CD14-positive monocyte (primary cell): ENCODE measurements at regions not wholly inside any gene's neighbourhood (a gene's known extent, or its start where the extent isn't known, plus 50 kb on each side); places are given as distances from the start of the nearest gene placed in this dataset.

Experiments
- DNase-seq, 3 donors: peaks; one replicate each; pipeline ENCODE4 v3.0.0-alpha.2; 2011 to 2022
- H2AFZ ChIP-seq: 2 replicates; pipeline ENCODE4 v1.6.0; 2012; ENCODE audit warnings: mild to moderate bottlenecking, low read depth, low read length, inconsistent platforms; ENCODE audit not compliant: insufficient read depth, poor library complexity, severe bottlenecking
- H3K27ac ChIP-seq, 2 donors: 1 replicate in 1 of 2; 2 replicates in 1 of 2; pipeline ENCODE4 v1.5.1; 2012 to 2013; ENCODE audit warnings: low read length in 2 of 2, control low read depth in 1 of 2, inconsistent platforms in 1 of 2, low read depth in 1 of 2, mild to moderate bottlenecking in 1 of 2
- H3K27me3 ChIP-seq, 2 donors: one replicate each; pipeline versions ENCODE4 v1.6.0 to v1.6.1; 2011 to 2013; ENCODE audit warnings: low read length in 2 of 2; ENCODE audit not compliant: control insufficient read depth in 2 of 2, insufficient read depth in 2 of 2
- H3K36me3 ChIP-seq, 2 donors: replicated peaks in 1 of 2; 1 replicate in 1 of 2; 2 replicates in 1 of 2; pipeline versions ENCODE4 v1.5.1 to v1.6.1; 2012 to 2013; ENCODE audit warnings: low read length in 2 of 2, control low read depth in 1 of 2, inconsistent platforms in 1 of 2, mild to moderate bottlenecking in 1 of 2; ENCODE audit not compliant: insufficient read depth in 2 of 2, control insufficient read depth in 1 of 2
- H3K4me1 ChIP-seq, 2 donors: 1 replicate in 1 of 2; 2 replicates in 1 of 2; pipeline versions ENCODE4 v1.5.1 to v1.6.1; 2012 to 2013; ENCODE audit warnings: low read length in 2 of 2, control low read depth in 1 of 2, inconsistent platforms in 1 of 2, mild to moderate bottlenecking in 1 of 2, moderate library complexity in 1 of 2; ENCODE audit not compliant: insufficient read depth in 2 of 2, control insufficient read depth in 1 of 2
- H3K4me2 ChIP-seq: replicated peaks from 2 replicates; pipeline ENCODE3; 2012; ENCODE audit warnings: low read length, moderate library complexity, mild to moderate bottlenecking; ENCODE audit not compliant: poor library complexity, severe bottlenecking; ENCODE audit errors: extremely low read depth
- H3K4me3 ChIP-seq, 3 experiments: fragments of 200-600 bp in 1 of 3; sonication (generic) in 1 of 3; replicated peaks in 1 of 3; 1 replicate in 2 of 3; 2 replicates in 1 of 3; pipeline ENCODE4 v1.5.1; 2011 to 2013; ENCODE audit warnings: low read length in 3 of 3, mild to moderate bottlenecking in 3 of 3, control low read depth in 2 of 3, low read depth in 2 of 3, inconsistent platforms in 1 of 3, moderate library complexity in 1 of 3
- H3K79me2 ChIP-seq: 2 replicates; pipeline ENCODE4 v1.6.0; 2012; ENCODE audit warnings: mild to moderate bottlenecking, control low read depth, inconsistent platforms, low read length, moderate library complexity; ENCODE audit not compliant: insufficient read depth
- H3K9ac ChIP-seq: 2 replicates; pipeline ENCODE4 v1.6.0; 2017; ENCODE audit warnings: low read length, mild to moderate bottlenecking; ENCODE audit not compliant: insufficient read depth, poor library complexity, severe bottlenecking
- H3K9me3 ChIP-seq, 2 donors: replicated peaks in 1 of 2; 1 replicate in 1 of 2; 2 replicates in 1 of 2; pipeline versions ENCODE4 v1.5.1 to v1.6.1; 2012 to 2013; ENCODE audit warnings: low read length in 2 of 2, control low read depth in 1 of 2; ENCODE audit not compliant: control insufficient read depth in 1 of 2, insufficient read depth in 1 of 2
- H4K20me1 ChIP-seq: 2 replicates; pipeline ENCODE4 v1.6.0; 2012; ENCODE audit warnings: mild to moderate bottlenecking, low read length, control low read depth, moderate library complexity; ENCODE audit not compliant: insufficient read depth
- H3K27ac Mint-ChIP-seq, 7 donors: one replicate each; pipeline ENCODE4 v1.8.0; 2020; ENCODE audit warnings: mild to moderate bottlenecking in 7 of 7, mixed read lengths in 7 of 7, moderate library complexity in 6 of 7, inconsistent platforms in 2 of 7
- H3K27me3 Mint-ChIP-seq, 3 donors: one replicate each; pipeline ENCODE4 v1.8.0; 2021 to 2022; ENCODE audit warnings: low read depth in 3 of 3, mild to moderate bottlenecking in 3 of 3, mixed read lengths in 3 of 3, moderate library complexity in 3 of 3, inconsistent platforms in 1 of 3
- H3K36me3 Mint-ChIP-seq, 2 donors: one replicate each; pipeline ENCODE4 v1.8.0; 2020; ENCODE audit warnings: mixed read lengths in 2 of 2, inconsistent platforms in 1 of 2, mild to moderate bottlenecking in 1 of 2
- H3K4me1 Mint-ChIP-seq: one replicate; pipeline ENCODE4 v1.8.0; 2020; ENCODE audit warnings: mild to moderate bottlenecking, mixed read lengths
- H3K4me3 Mint-ChIP-seq, 2 donors: one replicate each; pipeline ENCODE4 v1.8.0; 2020; ENCODE audit warnings: mild to moderate bottlenecking in 2 of 2, mixed read lengths in 2 of 2, moderate library complexity in 1 of 2
- H3K9me3 Mint-ChIP-seq, 7 donors: one replicate each; pipeline ENCODE4 v1.8.0; 2020 to 2022; ENCODE audit warnings: mixed read lengths in 7 of 7, mild to moderate bottlenecking in 6 of 7, moderate library complexity in 6 of 7, inconsistent platforms in 2 of 7
- intact Hi-C, 2 donors: fragments of 100-400 bp; cut with micrococcal nuclease; formaldehyde crosslinking; loops; one replicate each; pipeline versions ENCODE4 v1.15.0 to v1.15.1; 2023
- TF ChIP-seq, protein P1 (sequence below): fragments of 200-600 bp; IDR thresholded peaks from one replicate; pipeline ENCODE4 v1.8.0; 2022; ENCODE audit warnings: antibody characterized with exemption, mild to moderate bottlenecking

DNA sequence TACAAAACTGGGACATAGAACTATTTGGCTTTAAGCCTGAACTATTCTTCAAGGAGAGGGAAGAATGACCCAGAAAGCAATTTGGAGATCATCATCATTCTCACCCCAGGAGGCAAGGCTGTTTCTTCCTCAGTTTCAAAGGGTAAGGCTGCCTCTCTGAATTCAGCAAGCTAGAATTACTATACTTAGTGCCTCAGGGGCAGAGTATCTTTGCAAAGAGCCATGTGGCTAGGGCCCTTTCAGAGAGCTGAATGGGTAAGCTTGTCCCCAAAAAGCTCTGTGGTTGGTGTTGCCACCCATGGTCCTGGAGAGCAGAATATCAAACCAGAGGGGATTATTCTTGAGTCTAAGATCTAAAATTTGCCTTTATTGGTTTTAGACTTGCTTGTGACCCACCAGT, 720.3 kb upstream of the ARPP21 start:
- intact Hi-C loops: no loop called here
- H3K79me2 ChIP-seq: no peaks in the 10 kb centered on the region
- H3K36me3 ChIP-seq: no peaks in the 10 kb centered on the region
- H3K27ac ChIP-seq: no peak overlapping the region
- DNase-seq: no peak
- no peaks in the 10 kb centered on the region for H3K4me1 ChIP-seq
- TF ChIP-seq, protein P1, sequence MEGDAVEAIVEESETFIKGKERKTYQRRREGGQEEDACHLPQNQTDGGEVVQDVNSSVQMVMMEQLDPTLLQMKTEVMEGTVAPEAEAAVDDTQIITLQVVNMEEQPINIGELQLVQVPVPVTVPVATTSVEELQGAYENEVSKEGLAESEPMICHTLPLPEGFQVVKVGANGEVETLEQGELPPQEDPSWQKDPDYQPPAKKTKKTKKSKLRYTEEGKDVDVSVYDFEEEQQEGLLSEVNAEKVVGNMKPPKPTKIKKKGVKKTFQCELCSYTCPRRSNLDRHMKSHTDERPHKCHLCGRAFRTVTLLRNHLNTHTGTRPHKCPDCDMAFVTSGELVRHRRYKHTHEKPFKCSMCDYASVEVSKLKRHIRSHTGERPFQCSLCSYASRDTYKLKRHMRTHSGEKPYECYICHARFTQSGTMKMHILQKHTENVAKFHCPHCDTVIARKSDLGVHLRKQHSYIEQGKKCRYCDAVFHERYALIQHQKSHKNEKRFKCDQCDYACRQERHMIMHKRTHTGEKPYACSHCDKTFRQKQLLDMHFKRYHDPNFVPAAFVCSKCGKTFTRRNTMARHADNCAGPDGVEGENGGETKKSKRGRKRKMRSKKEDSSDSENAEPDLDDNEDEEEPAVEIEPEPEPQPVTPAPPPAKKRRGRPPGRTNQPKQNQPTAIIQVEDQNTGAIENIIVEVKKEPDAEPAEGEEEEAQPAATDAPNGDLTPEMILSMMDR: no peak
- no peaks in the 10 kb centered on the region for H3K27me3 ChIP-seq
- H3K4me2 ChIP-seq: no peak overlapping the region
- no peaks in the 10 kb centered on the region for H4K20me1 ChIP-seq
- H2AFZ ChIP-seq: no peak overlapping the region
- H3K9me3 ChIP-seq: no peaks in the 10 kb centered on the region
- no peaks in the 10 kb centered on the region for H3K27me3 Mint-ChIP-seq
- H3K4me3 ChIP-seq: no peak overlapping the region
- H3K27ac Mint-ChIP-seq: no peak overlapping the region
- H3K4me3 Mint-ChIP-seq: no peak overlapping the region
- peaks cover 0 to 3% (median 0%) of the 10 kb centered on the region in 7 donors for H3K9me3 Mint-ChIP-seq
- H3K36me3 Mint-ChIP-seq: no peaks in the 10 kb centered on the region
- H3K4me1 Mint-ChIP-seq: no peaks in the 10 kb centered on the region
- no peak overlapping the region for H3K9ac ChIP-seq

DNA sequence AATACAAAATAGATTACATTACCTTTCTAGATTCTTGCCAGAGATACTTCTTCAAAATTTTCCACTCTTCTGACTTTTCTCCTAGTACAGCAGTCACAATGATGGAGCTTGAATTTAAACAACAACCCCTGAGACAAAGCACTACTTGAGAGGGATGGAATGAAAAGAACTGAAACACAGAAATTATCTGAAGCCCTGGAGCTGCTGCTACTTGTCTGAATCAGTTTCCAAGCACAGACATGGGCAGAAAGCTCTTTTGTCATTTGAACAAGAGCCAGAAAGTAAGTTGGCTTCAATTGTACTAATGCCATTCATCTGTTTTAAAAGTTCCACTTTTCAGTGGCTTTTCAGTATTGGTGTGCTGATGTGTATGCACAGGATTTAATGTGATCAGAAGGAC, 718.5 kb upstream of the ARPP21 start:
- Mint-ChIP-seq H3K27me3 (peaks cover 0 to 1% (median 0%) of the 10 kb centered on the region in 3 donors), H3K9me3 (peaks cover 0 to 3% (median 0%) of the 10 kb centered on the region in 7 donors), H3K4me3 (no peak overlapping the region), H3K4me1 (no peaks in the 10 kb centered on the region), H3K36me3 (no peaks in the 10 kb centered on the region), H3K27ac (no peak overlapping the region)
- Histone ChIP-seq H3K4me3 (no peak overlapping the region), H4K20me1 (no peaks in the 10 kb centered on the region), H3K4me1 (no peaks in the 10 kb centered on the region), H3K27ac (no peak overlapping the region), H3K27me3 (no peaks in the 10 kb centered on the region), H3K36me3 (no peaks in the 10 kb centered on the region), H3K4me2 (no peak overlapping the region), H3K9ac (no peak overlapping the region), H3K79me2 (no peaks in the 10 kb centered on the region), H2AFZ (no peak overlapping the region), H3K9me3 (no peaks in the 10 kb centered on the region)
- TF ChIP-seq, protein P1: no peak
- no peak for DNase-seq
- intact Hi-C loops: no loop called here
